BJ (cell line): ENCODE measurements at regions not wholly inside any gene's neighbourhood (a gene's known extent, or its start where the extent isn't known, plus 50 kb on each side); places are given as distances from the start of the nearest gene placed in this dataset.

ENCODE experiments used
- CTCF ChIA-PET: fragments of 350-600 bp; formaldehyde crosslinking; extraction: SDS; loops from one replicate; lab custom pipeline; 2021; ENCODE audit warnings: antibody characterized with exemption, inconsistent platforms; lab: Yijun Ruan, JAX
- POLR2A ChIA-PET: fragments of 300-600 bp; sonication (Branson Sonifier 250); formaldehyde crosslinking; extraction: SDS; loops from one replicate; lab custom pipeline; 2021; ENCODE audit warnings: antibody characterized with exemption; lab: Charles Lee
- DNase-seq: peaks from one replicate; pipeline ENCODE4 v3.0.0-alpha.2; 2011; ENCODE audit warnings: low read depth
- H3K27me3 ChIP-seq: 2 replicates; pipeline ENCODE4 v1.6.0; 2011; ENCODE audit warnings: low read length; ENCODE audit not compliant: control insufficient read depth, insufficient read depth
- H3K36me3 ChIP-seq: 2 replicates; pipeline ENCODE4 v1.5.1; 2011; ENCODE audit warnings: low read length; ENCODE audit not compliant: control insufficient read depth, insufficient read depth
- H3K4me3 ChIP-seq: 2 replicates; pipeline ENCODE4 v1.5.1; 2011; ENCODE audit warnings: low read depth, mild to moderate bottlenecking, control low read depth, low read length
- TF ChIP-seq, protein P1 (sequence below): IDR thresholded peaks from 2 replicates; pipeline ENCODE4 v1.5.1; 2011; ENCODE audit warnings: low read depth, mild to moderate bottlenecking, control low read depth, inconsistent platforms, low read length, moderate library complexity; ENCODE audit not compliant: insufficient read depth

DNA sequence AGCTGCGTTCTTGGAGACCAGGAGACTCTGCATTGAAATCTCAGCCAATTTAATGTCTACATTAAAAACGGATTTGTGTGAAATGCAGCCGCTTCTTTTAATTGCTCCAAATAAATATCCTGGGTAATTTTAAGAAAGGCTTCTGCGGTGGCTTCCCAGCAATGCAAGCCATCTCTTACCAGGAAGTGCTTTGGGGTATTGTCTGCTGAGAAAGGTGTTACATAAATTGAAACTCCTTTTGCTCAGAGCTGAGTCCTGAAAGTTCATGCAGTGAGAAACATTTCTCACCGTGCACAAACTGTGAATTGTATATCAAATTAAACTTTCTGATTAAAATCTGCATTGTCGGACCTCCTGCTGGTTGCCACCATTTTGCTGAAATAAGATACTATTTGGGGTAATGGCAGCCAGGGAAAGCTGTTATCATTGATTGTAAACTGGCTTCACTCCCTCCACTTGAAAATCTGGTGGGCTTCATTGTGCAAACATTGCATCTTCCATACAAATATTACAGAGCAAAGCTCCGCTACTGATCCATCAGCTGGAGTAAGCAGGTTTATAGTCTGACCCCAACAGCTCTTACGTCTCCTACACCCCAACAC is 59.5 kb downstream of the ZIC5 start:
- peaks cover 9% of the 10 kb centered on the region; the same call in 1 of the 2 replicates for H3K27me3 ChIP-seq

DNA sequence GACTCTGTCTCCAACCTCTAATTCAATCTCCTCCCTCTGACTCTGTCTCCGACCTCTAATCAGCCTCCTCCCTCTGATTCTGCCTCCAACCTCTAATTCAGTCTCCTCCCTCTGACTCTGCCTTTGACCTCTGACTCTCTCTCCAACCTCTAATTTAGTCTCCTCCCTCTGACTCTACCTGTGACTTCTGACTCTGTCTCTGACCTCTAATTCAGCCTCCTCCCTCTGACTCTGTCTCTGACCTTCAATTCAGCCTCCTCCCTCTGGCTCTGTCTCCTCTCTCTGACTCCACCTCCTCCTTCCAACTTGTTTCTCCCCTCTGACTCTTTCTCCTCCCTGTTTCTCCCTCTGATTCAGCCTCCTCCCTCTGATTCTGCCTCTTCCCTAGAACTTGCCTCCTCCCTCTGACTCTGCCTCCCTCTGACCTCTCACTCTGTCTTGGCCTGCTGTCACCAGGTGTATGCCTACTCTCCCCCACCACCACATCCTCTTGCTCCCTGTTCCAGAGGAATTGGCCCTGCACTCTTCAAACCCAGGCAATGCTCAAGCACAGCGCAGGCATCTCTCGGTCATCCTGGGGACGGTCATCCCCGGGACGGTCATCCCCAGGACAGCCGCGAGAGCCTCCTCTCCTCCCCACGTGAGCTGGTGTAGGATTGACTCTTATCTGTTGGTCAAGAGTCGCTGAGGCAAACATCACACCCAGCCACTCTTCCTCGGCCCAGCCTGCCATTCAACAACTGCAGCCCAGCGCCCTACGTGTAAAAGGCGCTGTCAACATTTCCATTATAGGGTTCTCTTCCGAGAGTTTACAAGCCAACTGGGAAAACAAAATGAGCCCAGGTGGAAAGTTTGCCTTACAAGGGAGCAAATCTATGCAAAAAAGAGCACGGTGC is 60.2 kb downstream of the ZIC5 start:
- CTCF ChIA-PET, result no interaction called here
- no peaks in the 10 kb centered on the region for H3K36me3 ChIP-seq
- TF ChIP-seq, protein P1, sequence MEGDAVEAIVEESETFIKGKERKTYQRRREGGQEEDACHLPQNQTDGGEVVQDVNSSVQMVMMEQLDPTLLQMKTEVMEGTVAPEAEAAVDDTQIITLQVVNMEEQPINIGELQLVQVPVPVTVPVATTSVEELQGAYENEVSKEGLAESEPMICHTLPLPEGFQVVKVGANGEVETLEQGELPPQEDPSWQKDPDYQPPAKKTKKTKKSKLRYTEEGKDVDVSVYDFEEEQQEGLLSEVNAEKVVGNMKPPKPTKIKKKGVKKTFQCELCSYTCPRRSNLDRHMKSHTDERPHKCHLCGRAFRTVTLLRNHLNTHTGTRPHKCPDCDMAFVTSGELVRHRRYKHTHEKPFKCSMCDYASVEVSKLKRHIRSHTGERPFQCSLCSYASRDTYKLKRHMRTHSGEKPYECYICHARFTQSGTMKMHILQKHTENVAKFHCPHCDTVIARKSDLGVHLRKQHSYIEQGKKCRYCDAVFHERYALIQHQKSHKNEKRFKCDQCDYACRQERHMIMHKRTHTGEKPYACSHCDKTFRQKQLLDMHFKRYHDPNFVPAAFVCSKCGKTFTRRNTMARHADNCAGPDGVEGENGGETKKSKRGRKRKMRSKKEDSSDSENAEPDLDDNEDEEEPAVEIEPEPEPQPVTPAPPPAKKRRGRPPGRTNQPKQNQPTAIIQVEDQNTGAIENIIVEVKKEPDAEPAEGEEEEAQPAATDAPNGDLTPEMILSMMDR, result no peak
- POLR2A ChIA-PET, result no interaction called here
- H3K27me3 ChIP-seq, result peaks cover 9% of the 10 kb centered on the region; the same call in 1 of the 2 replicates
- DNase-seq, result no peak
- no peak overlapping the region for H3K4me3 ChIP-seq

More for the DNA sequence above, 59.5 kb downstream of the ZIC5 start:
- no peak for DNase-seq
- H3K36me3 ChIP-seq, result no peaks in the 10 kb centered on the region
- ChIA-PET POLR2A (no interaction called here), CTCF (interaction anchor here (1.4 kb wide), 1 partner anchor 323 kb away, joined by 3 read pairs; no protein-coding TSS in a partner anchor)
- TF ChIP-seq, protein P1, result no peak
- no peak overlapping the region for H3K4me3 ChIP-seq

DNA sequence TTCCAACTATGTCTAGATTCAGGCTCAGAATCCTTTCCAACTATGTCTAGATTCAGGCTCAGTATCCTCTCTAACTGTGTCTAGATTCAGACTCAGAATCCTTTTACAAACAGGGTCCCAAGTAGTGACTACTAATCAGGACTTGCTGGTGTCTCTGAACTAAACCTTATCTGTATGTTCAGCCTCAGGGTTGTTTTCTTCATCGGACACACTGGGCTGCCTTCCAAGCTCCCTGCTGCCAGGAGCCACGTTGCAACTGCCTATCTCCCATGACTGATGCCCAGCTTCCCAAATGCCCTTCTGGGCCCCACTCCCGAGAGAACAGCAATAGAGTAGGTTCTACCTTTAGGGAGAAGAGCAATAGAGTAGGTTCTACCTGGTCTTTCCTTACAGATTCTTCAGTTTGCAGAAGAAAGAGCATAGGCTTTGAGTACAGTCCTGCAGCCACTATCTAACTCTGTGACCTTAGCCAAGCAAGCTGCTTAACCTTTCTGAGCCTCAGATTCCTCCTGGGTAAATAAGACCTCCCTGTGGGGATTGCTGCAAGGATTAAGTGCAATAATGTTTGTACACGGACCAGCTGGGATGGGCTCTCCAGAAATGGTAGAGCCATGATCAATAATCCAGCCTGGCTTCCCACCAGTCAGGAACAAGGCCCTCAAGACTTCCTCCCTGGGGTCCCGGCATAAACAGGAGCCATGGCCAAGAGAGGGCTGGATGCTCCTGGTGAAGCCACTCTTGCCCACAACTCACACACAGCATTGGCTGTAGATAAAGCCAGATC is 61.5 kb downstream of the ZIC5 start:
- Histone ChIP-seq H3K4me3 (no peak overlapping the region), H3K36me3 (no peaks in the 10 kb centered on the region), H3K27me3 (peaks cover 12% of the 10 kb centered on the region)
- TF ChIP-seq, protein P1, result no peak
- CTCF ChIA-PET, result no interaction called here
- POLR2A ChIA-PET, result no interaction called here
- no peak for DNase-seq

DNA sequence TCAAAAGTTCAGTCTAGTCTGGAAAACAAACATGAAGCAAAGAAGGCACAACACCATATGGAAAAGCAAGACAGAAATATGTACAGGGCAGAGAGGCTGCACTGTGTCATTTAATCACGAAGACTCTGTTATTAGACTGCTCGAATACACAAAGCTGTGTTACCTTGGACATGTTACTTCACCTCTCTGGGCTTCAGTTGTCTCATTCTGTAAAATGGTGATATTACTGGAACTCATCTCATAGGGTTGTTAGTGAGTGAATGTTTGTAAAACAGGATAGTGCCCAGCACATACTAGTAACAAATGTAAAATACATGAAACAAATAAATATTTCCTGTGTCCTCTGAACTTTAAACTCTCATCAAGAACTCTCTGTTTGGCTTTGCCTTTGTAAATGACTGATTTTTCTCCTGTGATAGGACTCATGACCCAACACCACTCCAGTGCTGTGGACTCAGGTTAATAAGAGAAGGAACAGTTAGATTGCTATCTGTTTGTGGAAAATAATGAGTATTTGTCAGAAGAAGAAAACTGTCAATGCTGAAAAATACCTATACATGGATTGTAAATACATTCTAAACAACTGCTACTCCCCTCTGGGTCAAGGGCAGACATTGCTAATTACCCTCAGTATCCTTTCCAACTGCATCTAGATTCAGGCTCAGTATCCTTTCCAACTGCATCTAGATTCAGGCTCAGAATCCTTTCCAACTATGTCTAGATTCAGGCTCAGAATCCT is 62.3 kb downstream of the ZIC5 start:
- ChIA-PET POLR2A (no interaction called here), CTCF (interaction anchor here (0.9 kb wide), 2 partner anchors 9 to 18 kb away, joined by 3 to 4 read pairs; no protein-coding TSS in a partner anchor)
- TF ChIP-seq, protein P1, result no peak
- H3K4me3 ChIP-seq, result no peak overlapping the region
- peaks cover 12% of the 10 kb centered on the region for H3K27me3 ChIP-seq
- no peak for DNase-seq
- H3K36me3 ChIP-seq, result no peaks in the 10 kb centered on the region
